HG02610 (cell line): ENCODE measurements at regions not wholly inside any gene's neighbourhood (a gene's known extent, or its start where the extent isn't known, plus 50 kb on each side); places are given as distances from the start of the nearest gene placed in this dataset.

Source experiments
- ATAC-seq: cut with Tn5 transposase; IDR thresholded peaks from one replicate; pipeline ENCODE4 v1.9.1; 2021; ENCODE audit warnings: mild to moderate bottlenecking, moderate library complexity; ENCODE audit not compliant: unreplicated experiment

GRCh38 chr11:97814325-97814959 is 1206.3 kb upstream of the CNTN5 start:
- no peak for ATAC-seq

- ATAC-seq: no peak
Observed at GRCh38 chr11:97815667-97816066, 1205.1 kb upstream of the CNTN5 start.

GRCh38 chr11:97832451-97832850 is 1188.3 kb upstream of the CNTN5 start:
- no peak for ATAC-seq

GRCh38 chr11:97833412-97833811 is 1187.3 kb upstream of the CNTN5 start:
- no peak for ATAC-seq

- no peak for ATAC-seq
Observed at GRCh38 chr11:97844016-97844415, 1176.7 kb upstream of the CNTN5 start.

GRCh38 chr11:97847730-97848129 is 1173.0 kb upstream of the CNTN5 start:
- no peak for ATAC-seq

- ATAC-seq: no peak
Observed at GRCh38 chr11:97850701-97851100, 1170.0 kb upstream of the CNTN5 start.

- ATAC-seq: no peak
Observed at GRCh38 chr11:97854357-97854756, 1166.4 kb upstream of the CNTN5 start.

GRCh38 chr11:97854877-97855276 is 1165.9 kb upstream of the CNTN5 start:
- ATAC-seq: no peak

GRCh38 chr11:97856666-97857065 is 1164.1 kb upstream of the CNTN5 start:
- no peak for ATAC-seq

GRCh38 chr11:97860237-97860636 is 1160.5 kb upstream of the CNTN5 start:
- ATAC-seq: no peak

- ATAC-seq: no peak
Observed at GRCh38 chr11:97862021-97862420, 1158.7 kb upstream of the CNTN5 start.

GRCh38 chr11:97865424-97866012 is 1155.2 kb upstream of the CNTN5 start:
- no peak for ATAC-seq

- ATAC-seq: no peak
Observed at GRCh38 chr11:97871816-97872215, 1148.9 kb upstream of the CNTN5 start.

- no peak for ATAC-seq
Observed at GRCh38 chr11:97880209-97880608, 1140.5 kb upstream of the CNTN5 start.

- no peak for ATAC-seq
Observed at GRCh38 chr11:97883086-97883485, 1137.7 kb upstream of the CNTN5 start.

- ATAC-seq: no peak
Observed at GRCh38 chr11:97888641-97889040, 1132.1 kb upstream of the CNTN5 start.

GRCh38 chr11:97890466-97890865 is 1130.3 kb upstream of the CNTN5 start:
- ATAC-seq: no peak

- no peak for ATAC-seq
Observed at GRCh38 chr11:97893612-97894011, 1127.1 kb upstream of the CNTN5 start.

- ATAC-seq: no peak
Observed at GRCh38 chr11:97894978-97895377, 1125.8 kb upstream of the CNTN5 start.

GRCh38 chr11:97895572-97895971 is 1125.2 kb upstream of the CNTN5 start:
- ATAC-seq: no peak

GRCh38 chr11:97902828-97903227 is 1117.9 kb upstream of the CNTN5 start:
- no peak for ATAC-seq

GRCh38 chr11:97905101-97905500 is 1115.6 kb upstream of the CNTN5 start:
- no peak for ATAC-seq
